ENCODE measurements at regions not wholly inside any gene's neighbourhood (a gene's known extent, or its start where the extent isn't known, plus 50 kb on each side); places are given as distances from the start of the nearest gene placed in this dataset.

DNA sequence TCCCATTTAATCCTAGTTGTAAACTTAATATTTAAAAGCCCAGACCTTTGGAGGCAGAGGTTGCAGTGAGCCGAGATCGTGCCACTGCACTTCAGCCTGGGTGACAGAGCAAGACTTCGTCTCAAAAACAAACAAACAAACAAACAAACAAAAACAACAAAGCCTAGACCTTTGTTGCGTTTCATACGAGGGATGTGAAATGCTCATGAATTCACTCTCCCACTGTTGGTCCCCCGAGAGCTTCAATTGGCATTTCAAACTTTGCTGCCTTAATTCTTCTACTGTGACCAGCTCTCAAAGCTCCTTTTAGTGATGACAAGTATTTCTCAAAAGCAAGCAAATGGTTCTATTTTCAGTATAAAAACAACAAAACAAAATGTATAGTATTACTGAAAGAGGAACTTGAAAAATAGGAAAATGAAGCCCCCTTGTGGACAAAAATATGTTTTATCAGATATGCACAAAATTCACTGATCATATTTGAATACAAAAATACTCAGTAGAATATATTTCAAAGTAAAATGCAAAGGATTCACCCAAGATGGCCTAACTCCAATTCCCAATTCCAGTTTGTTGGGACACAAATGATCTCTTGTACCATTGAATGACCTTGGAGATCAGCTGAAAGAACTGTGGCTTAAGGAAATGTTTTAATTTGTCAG is 140.4 kb downstream of the ESM1 start:
- TF ChIP-seq POLR2A (IDR thresholded peaks at IDR 0.05; ENCODE audit: low read depth, low read length) (no peak), TAF1 (IDR thresholded peaks at IDR 0.05; ENCODE audit: borderline replicate concordance, low read depth, low read length) (no peak)

All from GM12892 (cell line).